ENCODE measurements at regions not wholly inside any gene's neighbourhood (a gene's known extent, or its start where the extent isn't known, plus 50 kb on each side); places are given as distances from the start of the nearest gene placed in this dataset.

DNA sequence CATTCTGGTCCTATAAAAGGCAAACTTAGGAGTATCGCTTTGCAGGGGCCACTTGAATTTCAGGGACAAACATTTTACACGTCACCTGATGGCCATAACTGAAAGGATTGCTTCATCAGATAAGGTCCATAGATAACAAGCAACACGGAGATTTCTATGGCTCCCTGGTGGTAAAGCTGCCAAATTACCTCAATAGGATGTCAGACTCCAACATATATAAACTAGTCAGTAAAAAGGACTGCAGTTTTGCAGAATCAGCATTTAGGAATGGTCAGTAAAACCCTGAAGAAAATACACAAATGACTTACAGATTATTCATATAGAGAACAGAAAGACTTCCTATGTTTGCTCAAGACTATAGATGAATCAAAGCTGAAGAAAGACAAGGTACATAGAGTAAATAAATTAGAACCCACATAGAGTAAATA lies 66.1 kb upstream of the GRIP1 start:
- Mint-ChIP-seq H3K27ac (ENCODE audit: unreplicated experiment) (no peak overlapping the region), H3K9me3 (ENCODE audit: unreplicated experiment) (peaks cover 2% of the 10 kb centered on the region), H3K4me1 (ENCODE audit: low read depth, unreplicated experiment) (peaks cover 5% of the 10 kb centered on the region), H3K36me3 (ENCODE audit: unreplicated experiment) (no peaks in the 10 kb centered on the region), H3K27me3 (ENCODE audit: unreplicated experiment) (no peaks in the 10 kb centered on the region), H3K4me3 (ENCODE audit: unreplicated experiment) (no peak overlapping the region)
- TF ChIP-seq, protein P1, sequence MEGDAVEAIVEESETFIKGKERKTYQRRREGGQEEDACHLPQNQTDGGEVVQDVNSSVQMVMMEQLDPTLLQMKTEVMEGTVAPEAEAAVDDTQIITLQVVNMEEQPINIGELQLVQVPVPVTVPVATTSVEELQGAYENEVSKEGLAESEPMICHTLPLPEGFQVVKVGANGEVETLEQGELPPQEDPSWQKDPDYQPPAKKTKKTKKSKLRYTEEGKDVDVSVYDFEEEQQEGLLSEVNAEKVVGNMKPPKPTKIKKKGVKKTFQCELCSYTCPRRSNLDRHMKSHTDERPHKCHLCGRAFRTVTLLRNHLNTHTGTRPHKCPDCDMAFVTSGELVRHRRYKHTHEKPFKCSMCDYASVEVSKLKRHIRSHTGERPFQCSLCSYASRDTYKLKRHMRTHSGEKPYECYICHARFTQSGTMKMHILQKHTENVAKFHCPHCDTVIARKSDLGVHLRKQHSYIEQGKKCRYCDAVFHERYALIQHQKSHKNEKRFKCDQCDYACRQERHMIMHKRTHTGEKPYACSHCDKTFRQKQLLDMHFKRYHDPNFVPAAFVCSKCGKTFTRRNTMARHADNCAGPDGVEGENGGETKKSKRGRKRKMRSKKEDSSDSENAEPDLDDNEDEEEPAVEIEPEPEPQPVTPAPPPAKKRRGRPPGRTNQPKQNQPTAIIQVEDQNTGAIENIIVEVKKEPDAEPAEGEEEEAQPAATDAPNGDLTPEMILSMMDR (IDR thresholded peaks at IDR 0.05; ENCODE audit: partially characterized antibody, unreplicated experiment), result no peak
- no peak for DNase-seq

DNA sequence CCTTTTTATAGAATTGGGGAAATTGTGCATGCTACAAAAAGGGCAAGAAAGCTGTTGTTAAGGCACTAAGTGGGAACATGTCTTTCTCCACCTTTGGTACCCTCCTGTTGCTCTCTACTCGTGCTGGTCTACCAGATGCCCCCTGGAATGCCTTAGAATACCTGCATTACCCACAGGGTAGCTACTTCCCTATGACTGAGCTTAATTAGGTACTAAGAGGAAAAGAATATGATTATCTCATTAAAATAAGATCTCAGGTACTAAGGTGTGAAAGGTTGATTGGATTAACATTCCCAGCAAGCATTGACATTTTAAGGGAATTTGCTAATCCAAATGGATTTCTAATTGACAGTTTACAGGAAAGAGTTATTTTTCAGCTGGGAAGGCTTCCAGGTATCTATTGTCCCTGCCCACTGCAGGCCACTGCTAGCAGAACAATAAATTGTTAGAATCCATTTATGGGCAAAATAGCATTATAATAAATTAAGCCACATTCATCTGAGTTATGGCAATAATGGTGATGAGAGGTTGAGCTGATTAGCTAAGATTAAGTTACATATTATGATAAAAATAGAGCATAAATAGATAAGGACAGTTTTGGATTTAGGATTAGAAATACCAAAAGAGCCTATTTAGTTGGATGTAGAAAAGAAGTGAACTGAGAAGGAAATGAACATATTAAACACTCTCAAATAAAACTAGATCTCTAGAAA lies 67.8 kb upstream of the GRIP1 start:
- Mint-ChIP-seq H3K36me3 (ENCODE audit: unreplicated experiment) (no peaks in the 10 kb centered on the region), H3K27me3 (ENCODE audit: unreplicated experiment) (no peaks in the 10 kb centered on the region), H3K9me3 (ENCODE audit: unreplicated experiment) (no peaks in the 10 kb centered on the region), H3K4me3 (ENCODE audit: unreplicated experiment) (no peak overlapping the region), H3K27ac (ENCODE audit: unreplicated experiment) (no peak overlapping the region), H3K4me1 (ENCODE audit: low read depth, unreplicated experiment) (no peaks in the 10 kb centered on the region)
- no peak for DNase-seq
- TF ChIP-seq, protein P1 (IDR thresholded peaks at IDR 0.05; ENCODE audit: partially characterized antibody, unreplicated experiment), result no peak

DNA sequence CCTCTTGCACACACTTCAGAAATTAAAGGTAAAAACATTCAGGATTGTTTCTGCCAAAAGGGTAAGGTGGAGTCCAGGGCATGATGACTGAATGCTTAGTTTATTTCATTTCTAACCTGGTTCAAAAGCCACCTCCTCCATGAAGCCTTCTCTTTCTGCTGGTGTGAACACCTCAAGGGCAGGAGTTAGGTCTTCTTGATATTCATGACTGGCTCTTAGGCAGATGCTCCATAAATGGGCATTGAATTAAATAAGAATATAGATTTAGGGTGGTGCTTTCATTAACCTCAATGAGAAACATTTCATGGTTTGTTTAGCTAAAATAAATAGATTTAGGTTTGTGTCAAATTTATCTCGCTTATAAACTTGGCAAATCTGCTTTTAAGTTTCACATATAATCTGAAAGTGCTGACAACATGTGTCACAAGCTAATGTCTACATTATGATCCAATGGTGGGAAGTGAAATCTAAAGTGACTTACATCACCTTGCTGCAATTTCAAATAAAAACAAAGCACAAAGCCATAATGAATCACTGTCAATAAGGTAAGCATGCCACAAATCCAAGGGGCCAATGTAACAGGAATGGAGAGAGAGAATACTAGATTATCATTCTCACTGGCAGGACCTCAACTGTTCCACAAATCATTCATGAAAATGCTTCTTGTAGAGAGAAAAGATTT lies 72.7 kb upstream of the GRIP1 start:
- no peak overlapping the region for H3K4me3 Mint-ChIP-seq (ENCODE audit: unreplicated experiment)
- no peaks in the 10 kb centered on the region for H3K36me3 Mint-ChIP-seq (ENCODE audit: unreplicated experiment)
- no peaks in the 10 kb centered on the region for H3K27me3 Mint-ChIP-seq (ENCODE audit: unreplicated experiment)
- DNase-seq, result no peak
- TF ChIP-seq, protein P1 (IDR thresholded peaks at IDR 0.05; ENCODE audit: partially characterized antibody, unreplicated experiment), result no peak
- H3K4me1 Mint-ChIP-seq (ENCODE audit: low read depth, unreplicated experiment), result peaks cover 2% of the 10 kb centered on the region
- H3K9me3 Mint-ChIP-seq (ENCODE audit: unreplicated experiment), result no peaks in the 10 kb centered on the region
- H3K27ac Mint-ChIP-seq (ENCODE audit: unreplicated experiment), result no peak overlapping the region

DNA sequence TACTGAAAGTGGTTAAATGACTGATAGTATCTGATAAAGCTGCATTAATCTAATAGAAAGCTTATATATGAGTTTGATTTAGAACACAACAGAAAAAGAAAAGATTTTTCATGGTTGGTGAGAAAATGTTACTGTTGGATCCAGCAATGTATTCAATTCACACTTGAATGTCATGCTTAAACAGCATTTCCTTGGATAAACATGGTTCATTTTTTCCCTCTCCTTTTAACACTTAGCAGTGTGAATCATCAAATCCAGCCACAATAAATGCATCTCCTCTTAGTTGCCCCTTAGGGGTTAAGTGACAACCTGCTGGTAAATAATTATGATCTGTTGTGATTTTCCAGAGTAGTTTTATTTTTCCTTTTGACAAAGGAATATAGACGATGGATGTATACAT lies 74.9 kb upstream of the GRIP1 start:
- Mint-ChIP-seq H3K27ac (ENCODE audit: unreplicated experiment) (no peak overlapping the region), H3K27me3 (ENCODE audit: unreplicated experiment) (no peaks in the 10 kb centered on the region), H3K9me3 (ENCODE audit: unreplicated experiment) (no peaks in the 10 kb centered on the region), H3K36me3 (ENCODE audit: unreplicated experiment) (no peaks in the 10 kb centered on the region), H3K4me3 (ENCODE audit: unreplicated experiment) (no peak overlapping the region), H3K4me1 (ENCODE audit: low read depth, unreplicated experiment) (peaks cover 2% of the 10 kb centered on the region)
- TF ChIP-seq, protein P1 (IDR thresholded peaks at IDR 0.05; ENCODE audit: partially characterized antibody, unreplicated experiment), result no peak
- no peak for DNase-seq
